C4-2B (cell line): ENCODE measurements at regions not wholly inside any gene's neighbourhood (a gene's known extent, or its start where the extent isn't known, plus 50 kb on each side); places are given as distances from the start of the nearest gene placed in this dataset.

Source experiments
- CTCF ChIP-seq: fragments of 450-650 bp; conservative IDR thresholded peaks from 2 replicates; pipeline ENCODE4 v1.5.1; 2017; ENCODE audit warnings: mild to moderate bottlenecking
- ZFX ChIP-seq: fragments of 450-650 bp; IDR thresholded peaks from 2 replicates; pipeline ENCODE4 v1.6.1; 2017

- TF ChIP-seq CTCF (no peak), ZFX (no peak)
Observed at GRCh38 chr7:36086571-36086970, 66.5 kb upstream of the EEPD1 start.
